ENCODE measurements at regions not wholly inside any gene's neighbourhood (a gene's known extent, or its start where the extent isn't known, plus 50 kb on each side); places are given as distances from the start of the nearest gene placed in this dataset.

DNA sequence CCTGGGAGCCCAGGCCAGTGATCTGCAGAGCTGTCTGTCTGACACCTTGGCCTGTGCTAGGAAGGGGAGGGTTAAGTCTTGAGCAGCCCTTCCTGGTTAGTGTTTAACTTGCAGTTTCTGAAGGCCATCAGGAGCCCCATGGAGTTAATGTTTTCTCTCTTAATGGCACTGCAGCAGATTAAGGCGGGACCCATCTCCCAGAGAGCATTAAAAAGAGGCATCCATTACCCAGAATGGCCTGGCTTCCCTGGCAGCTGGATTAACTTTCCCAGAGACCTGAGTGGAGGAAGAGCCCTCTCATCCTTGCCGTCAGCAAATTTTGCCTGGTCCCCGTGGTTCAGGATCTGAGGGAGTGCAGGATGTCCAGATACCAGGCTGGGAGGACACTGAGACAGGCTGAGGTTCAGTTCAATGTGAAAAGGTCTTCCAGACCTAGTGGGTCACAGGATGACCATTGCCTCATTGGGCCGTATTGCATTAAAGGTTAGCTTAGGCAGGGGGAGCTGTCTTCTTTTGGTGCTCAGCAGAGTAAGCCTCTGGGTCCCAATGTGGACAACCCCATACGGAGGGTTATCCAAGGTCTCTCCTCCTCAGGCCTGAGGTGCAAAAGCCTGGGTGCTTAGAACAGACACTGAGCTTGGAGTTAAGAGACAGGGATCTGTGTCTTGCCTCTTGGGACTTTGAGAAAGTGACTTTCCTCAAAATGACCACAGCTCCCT lies 522.6 kb downstream of the PTPRU start:
- TF ChIP-seq NR2F2 (IDR thresholded peaks at IDR 0.05; ENCODE audit: borderline replicate concordance, low read depth), result no peak
- TF ChIP-seq RBM39 (IDR thresholded peaks at IDR 0.05; ENCODE audit: low read depth, low read length, poor library complexity, severe bottlenecking), result no peak
- no peak for TF ChIP-seq FOXK2 (IDR thresholded peaks at IDR 0.05)
- no peak for TF ChIP-seq HDAC6 (IDR thresholded peaks at IDR 0.05; ENCODE audit: low read depth, low read length)
- TF ChIP-seq, protein P1, sequence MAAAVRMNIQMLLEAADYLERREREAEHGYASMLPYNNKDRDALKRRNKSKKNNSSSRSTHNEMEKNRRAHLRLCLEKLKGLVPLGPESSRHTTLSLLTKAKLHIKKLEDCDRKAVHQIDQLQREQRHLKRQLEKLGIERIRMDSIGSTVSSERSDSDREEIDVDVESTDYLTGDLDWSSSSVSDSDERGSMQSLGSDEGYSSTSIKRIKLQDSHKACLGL (CRISPR knock-in tag; IDR thresholded peaks at IDR 0.05), result no peak
